NCI-H748 (cell line): ENCODE measurements at regions not wholly inside any gene's neighbourhood (a gene's known extent, or its start where the extent isn't known, plus 50 kb on each side); places are given as distances from the start of the nearest gene placed in this dataset.
A peak's percentile ranks its signal among the peaks of the same experiment; 100 is the strongest.

Experiments used
- DNase-seq: peaks from one replicate; lab custom pipeline; 2025; ENCODE audit not compliant: unreplicated experiment; lab: John Stamatoyannopoulos, UW

DNA sequence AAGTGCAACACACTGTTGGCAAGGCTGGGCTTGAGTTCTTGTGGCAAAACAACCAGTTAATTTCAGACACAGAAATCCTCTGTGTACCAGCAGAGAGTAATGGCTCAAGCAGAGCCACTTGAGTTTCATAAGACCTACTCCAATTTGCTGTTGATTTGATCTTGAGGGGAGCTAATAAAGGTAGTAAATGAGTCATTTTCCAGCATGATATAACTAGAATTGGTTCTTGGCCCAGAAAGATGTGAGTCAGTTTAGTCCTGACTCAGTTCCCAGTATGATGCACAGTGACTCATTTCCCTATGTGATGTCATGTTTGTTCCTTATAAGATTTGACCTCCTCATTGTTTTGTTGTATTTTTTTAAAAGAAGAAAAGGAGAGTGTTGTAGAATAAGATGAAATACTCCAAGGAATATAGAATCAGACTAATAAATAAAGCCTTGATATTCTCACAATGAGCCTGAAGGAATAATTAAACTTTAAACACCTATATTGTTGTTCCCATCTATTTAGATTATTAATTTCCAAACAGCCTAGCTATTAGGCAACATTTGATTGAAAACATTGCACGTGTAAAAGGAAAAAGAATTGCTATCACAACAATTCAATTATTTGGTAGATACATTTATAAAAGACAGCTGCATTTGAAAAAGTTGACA, 186.2 kb downstream of the REEP3 start:
- no peak for DNase-seq

DNA sequence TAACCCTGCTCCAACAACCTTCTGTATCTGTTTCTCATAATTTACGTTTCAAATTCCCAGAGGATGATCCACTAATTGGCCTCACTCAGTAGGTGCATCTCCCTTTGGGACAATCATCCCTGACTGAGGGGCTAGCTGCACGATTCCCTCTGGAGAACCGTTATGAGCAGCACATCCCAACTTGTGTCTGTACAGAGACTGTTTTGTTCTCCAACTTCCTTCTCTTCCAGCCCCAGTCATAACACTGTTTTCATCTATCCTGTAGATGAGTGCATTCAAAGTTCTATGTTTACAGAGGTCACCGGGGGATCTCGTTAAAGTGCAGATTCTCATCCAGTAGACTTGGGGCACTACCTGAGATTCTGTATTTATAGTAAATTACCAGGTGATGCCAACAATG, 187.2 kb downstream of the REEP3 start:
- no peak for DNase-seq

GRCh38 chr10:63710703-63711102, 189.5 kb downstream of the REEP3 start:
- no peak for DNase-seq

DNA sequence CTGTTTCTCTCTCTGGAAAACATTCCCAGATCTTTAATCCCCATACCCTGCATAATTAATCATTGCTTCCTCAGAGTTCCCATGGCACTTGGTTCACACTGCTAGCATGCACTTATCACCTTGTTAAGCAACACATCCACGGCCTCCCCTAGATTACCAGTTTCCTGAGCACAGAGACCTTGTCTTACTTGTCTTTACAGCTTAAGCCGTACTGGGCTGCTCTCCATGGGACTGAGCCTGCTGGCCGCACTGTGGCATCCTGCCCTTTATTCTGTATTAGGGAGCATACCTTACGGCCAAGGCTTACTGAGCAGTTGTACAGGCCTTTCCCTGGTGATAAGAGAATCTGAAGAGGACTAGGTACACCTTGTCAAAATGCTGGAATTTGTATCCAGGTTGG, 190.2 kb downstream of the REEP3 start:
- no peak for DNase-seq

DNA sequence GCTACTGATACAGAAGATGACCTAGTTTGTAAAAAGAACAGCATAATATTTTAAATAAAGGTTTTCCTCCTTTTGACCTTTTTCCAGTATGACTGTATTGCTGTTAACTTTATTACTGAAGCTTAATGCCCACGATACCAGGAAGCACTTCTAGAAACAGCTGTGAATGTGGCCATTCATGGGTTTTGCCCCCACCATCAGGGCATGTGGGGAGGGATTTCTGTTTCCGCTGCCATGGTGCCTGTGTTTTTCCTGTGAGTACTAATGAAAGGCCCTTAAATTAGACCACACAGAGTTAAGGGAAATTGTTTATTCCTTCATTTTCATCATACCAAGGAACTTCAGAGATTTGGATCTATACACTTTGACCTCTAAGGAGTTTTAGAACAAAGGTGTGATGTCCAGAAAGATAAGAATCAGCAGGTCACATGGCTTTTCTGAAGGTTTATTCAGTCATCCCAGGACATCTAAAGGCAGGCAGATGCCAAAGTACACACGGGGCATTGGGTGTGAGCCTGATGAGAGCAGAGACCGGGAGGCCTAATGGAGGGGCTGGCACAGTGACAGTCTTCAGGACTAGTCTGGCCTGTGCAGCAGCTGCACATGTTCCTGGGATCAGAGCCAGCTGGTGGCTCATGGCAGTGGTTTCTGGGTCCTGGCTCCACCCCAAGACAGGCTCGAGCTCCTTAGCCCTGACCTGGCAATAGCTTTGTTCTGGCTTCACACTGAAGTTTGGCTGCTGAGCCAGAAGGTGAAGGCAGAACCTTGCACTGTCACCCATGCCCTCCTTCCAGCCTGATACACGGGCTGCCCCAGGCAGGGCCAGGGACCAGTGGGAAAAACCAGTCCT, 190.9 kb downstream of the REEP3 start:
- DNase-seq = peak; percentile 49

DNA sequence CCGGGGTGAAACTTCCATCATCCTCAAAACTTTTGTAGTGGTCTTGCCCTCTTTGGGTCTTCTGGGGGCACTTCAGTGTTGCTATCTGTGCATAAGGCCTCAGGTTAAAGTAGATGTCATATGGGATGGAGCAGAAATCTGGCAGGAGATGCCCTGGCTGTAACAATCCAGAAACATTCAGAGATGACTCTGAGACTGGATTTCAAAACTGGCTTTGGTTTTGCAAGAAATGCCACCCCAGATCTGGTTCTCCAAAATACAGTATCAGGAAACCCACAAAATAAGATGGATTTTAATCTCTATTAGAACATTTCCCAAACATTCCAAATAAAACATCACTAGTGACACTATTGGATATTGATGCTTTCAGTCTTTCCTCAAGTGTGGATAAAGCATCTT, 191.5 kb downstream of the REEP3 start:
- no peak for DNase-seq

DNA sequence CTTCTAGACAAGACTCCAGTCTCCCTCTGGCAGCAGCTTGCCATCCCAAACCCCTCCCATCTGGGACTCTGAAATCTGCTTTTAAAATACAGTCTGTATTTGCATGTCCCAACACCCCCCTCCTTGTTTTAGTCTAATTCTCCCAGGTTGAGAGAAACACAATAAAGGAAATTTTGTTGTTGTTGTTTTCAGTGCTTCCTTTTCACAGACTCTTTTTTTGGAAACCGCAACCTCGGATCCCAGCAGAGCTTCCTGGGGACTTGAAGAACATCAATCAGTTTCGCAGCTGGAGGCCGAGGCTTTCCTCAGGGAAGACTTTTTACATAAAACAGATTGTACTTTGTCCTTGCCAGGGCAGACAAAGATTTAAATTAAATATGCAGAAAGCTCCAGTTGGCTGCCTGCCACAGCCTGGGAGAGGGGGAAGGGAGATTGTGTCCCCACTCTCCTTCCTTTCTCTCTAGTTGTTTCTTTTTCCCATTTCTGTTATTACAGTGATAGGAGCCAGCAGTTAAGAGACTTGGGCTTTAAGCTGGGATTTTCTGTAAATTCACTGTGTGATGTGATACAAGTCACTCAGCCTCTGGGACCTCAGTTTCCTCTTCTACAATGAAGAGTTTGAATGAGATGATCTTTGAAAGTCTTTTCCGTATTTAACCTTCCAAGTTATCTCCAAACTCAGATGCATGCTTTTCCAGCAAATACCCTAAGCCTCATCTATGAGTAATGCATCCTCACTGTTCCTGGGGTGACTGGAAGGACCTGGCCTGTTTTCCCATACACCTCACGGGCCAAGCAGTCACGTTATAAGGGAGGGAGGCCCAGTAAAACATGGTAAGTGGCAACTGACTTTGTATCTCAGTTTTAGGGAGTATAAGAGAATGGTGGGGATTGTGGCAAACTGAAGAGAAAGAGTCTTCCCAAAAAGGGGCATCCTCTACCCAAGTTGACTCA, 192.3 kb downstream of the REEP3 start:
- no peak for DNase-seq

DNA sequence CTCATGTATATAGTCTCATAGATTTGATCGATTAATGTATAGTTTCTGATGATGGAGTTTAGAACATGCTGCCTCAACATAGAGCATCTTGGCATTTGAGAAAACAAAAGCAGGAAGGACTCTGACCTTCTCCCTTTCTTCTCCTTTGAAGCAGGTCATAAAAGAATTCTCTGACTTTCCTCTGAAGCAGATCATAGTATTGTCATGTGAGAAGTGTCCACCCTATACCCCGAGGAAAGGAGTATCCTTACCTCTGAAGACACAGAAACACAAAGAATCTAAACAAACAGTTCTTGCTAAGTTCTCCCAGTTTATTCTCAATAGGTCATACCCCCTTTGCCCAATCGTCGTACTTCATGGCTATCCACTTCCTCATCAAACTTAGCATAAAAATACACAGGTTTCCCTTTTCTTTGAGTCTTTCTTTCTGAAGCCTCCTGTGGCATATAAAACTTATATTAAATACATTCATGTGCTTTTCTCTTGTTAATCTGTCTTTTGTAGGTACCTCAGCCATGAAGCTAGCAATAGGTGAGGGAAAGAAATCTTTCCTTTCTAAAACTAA, 194.9 kb downstream of the REEP3 start:
- DNase-seq = no peak

- DNase-seq = no peak
Measured at GRCh38 chr10:63717027-63717715, 196.0 kb downstream of the REEP3 start.

DNA sequence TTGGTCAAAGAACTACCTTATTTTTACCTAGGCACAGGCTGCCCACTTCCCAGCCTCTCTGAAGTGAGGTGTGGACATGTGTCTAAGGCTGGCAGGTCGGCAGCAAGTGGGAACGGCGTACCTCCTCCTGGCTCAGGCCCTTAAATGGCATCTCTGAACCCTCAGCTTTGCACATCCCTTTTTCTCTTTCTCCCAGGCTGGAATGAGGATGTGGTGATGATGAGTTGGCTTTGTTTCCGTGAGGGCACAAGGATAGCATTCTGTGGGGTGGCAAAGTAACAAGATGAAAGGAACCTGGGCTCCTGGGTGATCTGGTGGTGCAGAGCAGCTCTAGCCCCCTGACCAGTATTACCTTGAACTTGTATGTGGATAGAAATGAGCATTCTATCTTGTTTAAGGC, 196.8 kb downstream of the REEP3 start:
- DNase-seq = no peak

DNA sequence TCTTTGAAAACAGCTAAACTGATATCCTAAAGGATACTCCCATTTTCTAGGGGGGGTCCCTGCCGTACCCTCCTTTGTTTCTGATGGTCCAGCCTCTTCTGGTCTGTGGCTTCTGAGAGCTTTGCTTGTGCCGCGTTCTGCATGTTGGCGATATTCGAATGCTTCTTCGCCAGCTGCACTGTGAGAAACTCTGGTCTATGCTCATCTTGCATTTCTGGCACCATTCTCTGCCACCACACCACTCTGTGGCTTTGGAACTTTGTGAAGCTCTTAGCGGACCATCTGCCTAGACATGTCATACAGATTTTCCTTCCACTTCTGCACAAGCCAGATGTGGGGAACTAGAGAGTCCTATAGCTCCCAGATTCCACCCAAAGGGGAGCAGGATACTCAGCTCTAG, 197.2 kb downstream of the REEP3 start:
- DNase-seq = no peak

DNA sequence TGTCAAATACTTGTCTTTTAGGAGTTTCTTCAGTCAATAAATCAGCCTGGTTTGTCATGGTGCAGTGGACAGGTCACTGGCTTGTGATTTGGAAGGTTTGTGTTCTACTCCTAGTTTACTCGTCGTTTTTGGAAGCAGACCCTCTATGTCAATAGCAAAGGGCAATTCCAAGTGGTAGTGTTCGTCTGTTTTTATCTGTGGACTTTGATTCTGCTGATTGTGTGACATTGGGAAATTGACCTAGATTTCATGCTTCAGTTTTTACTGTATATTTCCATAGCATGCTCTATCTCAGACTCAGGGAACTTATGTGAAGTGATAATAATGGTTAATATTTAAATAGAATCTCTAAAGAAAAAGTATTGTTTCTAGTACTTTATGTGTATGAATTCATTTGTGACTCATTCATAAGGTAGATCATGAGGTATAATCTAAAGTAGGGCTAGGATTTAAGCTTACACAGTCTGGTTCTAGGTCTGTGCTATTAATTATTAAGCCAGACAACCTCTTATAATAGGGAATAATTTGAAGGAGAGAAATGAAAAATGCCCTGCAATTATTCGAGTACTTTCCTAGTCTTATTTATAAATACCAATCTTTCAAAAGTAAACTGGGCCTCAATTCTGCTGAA, 198.1 kb downstream of the REEP3 start:
- DNase-seq = no peak

DNA sequence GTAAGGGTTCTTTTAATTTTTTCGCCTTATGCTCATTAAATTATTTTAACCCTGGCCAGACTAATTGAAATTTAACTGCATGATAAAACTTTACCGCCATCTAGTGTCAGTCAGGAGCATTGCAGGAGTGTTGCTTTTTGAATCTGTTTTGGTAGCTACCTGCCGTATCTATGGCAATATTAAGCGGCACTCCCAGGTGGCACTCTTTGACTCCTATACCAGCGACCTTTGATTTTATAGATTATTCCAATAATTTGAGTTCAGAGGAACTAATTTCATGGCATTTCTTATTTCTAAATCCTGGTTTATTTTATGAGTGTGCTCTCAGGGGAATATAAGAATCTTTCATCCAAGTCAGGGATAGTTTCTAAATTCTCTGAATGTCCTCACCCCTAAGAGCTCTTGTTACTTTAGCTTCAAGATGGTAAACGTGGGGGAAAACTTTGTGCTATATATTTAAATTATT, 198.9 kb downstream of the REEP3 start:
- DNase-seq = peak; percentile 67

GRCh38 chr10:63720676-63721075, 199.5 kb downstream of the REEP3 start:
- DNase-seq = no peak

- DNase-seq = no peak
Measured at GRCh38 chr10:63722537-63722936, 201.3 kb downstream of the REEP3 start.

GRCh38 chr10:63723320-63723719, 202.1 kb downstream of the REEP3 start:
- no peak for DNase-seq

DNA sequence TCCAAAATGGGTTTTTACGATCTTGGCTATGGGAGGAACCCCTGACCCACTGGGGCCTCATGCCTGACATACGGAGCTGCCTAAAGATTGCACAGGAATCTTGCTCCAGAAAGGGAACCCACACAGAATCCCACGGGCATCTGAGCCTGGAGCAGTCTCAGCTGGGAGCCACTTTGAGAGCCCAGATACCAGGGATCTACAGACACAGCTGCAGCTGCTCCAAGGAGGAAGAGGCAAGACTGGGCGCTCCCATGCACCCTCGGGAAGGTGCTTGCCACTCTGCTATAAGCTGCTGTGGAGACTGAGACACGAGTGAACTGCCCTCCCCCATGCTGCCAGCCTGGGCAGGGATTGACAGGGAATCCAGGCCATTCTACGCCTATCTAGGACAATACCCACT, 202.5 kb downstream of the REEP3 start:
- DNase-seq = no peak

GRCh38 chr10:63724922-63725321, 203.7 kb downstream of the REEP3 start:
- no peak for DNase-seq

DNA sequence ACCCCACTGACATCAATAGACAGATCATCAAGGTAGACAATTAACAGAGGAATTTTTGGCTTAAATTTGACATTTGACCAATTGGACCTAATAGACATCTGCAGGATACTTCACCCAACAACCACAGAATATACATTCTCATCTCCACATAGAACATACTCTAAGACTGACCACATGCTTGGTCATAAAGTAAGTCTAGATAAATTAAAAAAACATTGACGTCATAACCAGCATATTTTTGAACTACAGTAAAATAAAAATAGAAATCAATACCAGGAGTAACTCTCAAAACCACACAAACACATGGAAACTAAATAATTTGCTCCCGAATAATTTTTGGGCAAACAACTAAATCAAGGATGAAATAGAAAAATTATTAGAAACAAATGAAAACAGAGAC, 205.7 kb downstream of the REEP3 start:
- DNase-seq = no peak

DNA sequence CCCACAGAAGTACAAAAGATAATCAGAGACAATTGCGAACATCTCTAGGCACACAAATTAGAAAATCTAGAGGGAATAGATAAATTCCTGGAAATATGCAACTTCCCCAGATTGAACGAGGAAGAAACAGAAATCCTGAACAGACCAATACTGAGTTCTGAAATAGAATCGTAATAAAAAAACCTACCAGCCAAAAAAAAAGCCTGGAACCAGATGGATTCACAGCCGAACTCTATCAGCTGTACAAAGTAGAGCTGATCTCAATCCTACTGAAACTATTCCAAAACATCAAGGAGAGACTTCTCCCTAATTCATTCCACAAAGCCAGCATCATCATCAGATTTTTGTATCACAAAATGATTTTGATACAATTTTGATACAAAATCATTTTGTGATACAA, 206.4 kb downstream of the REEP3 start:
- no peak for DNase-seq
